Kidney (tissue), 13 donors: ENCODE measurements at regions not wholly inside any gene's neighbourhood (a gene's known extent, or its start where the extent isn't known, plus 50 kb on each side); places are given as distances from the start of the nearest gene placed in this dataset.

Experiments used
- DNase-seq, 5 donors: peaks; one replicate each; pipeline ENCODE4 v3.0.0-alpha.2; 2013 to 2020
- FAIRE-seq: peaks from 2 replicates; lab custom pipeline; 2012; peaks lifted over from hg19 to GRCh38; lab: Jason Lieb, UNC
- H3K27ac ChIP-seq, 2 donors: one replicate each; pipeline ENCODE4 v1.7.0; 2013; ENCODE audit warnings: low read depth in 2 of 2, low read length in 2 of 2, inconsistent platforms in 1 of 2
- H3K27me3 ChIP-seq: one replicate; pipeline ENCODE4 v1.7.1; 2013; ENCODE audit warnings: low read length, inconsistent platforms; ENCODE audit not compliant: control insufficient read depth, insufficient read depth
- H3K36me3 ChIP-seq, 3 donors: one replicate each; pipeline versions ENCODE4 v1.7.0 to v1.7.1; 2013; ENCODE audit warnings: low read length in 3 of 3, control low read depth in 1 of 3, inconsistent platforms in 1 of 3; ENCODE audit not compliant: insufficient read depth in 3 of 3, control insufficient read depth in 2 of 3
- H3K4me1 ChIP-seq, 3 donors: one replicate each; pipeline versions ENCODE4 v1.7.0 to v1.7.1; 2013; ENCODE audit warnings: low read length in 3 of 3, inconsistent platforms in 1 of 3, low read depth in 1 of 3; ENCODE audit not compliant: control insufficient read depth in 2 of 3, insufficient read depth in 2 of 3
- H3K4me3 ChIP-seq, 3 donors: one replicate each; pipeline versions ENCODE4 v1.7.0 to v1.8.1; 2013; ENCODE audit warnings: low read length in 3 of 3, control low read depth in 1 of 3, inconsistent platforms in 1 of 3
- H3K9ac ChIP-seq, 3 donors: one replicate each; pipeline versions ENCODE4 v1.7.0 to v1.7.1; 2013; ENCODE audit warnings: low read length in 3 of 3, control low read depth in 1 of 3, inconsistent platforms in 1 of 3
- H3K9me3 ChIP-seq, 3 donors: one replicate each; pipeline versions ENCODE4 v1.7.0 to v1.7.1; 2013; ENCODE audit warnings: low read length in 3 of 3, control low read depth in 1 of 3, inconsistent platforms in 1 of 3; ENCODE audit not compliant: control insufficient read depth in 2 of 3, insufficient read depth in 1 of 3
- CTCF ChIP-seq: IDR thresholded peaks from 3 replicates; pipeline ENCODE4 v1.5.1; 2012; ENCODE audit warnings: mild to moderate bottlenecking, moderate library complexity, borderline replicate concordance; ENCODE audit not compliant: insufficient read depth; ENCODE audit errors: extremely low read depth
- intact Hi-C: fragments of 100-400 bp; cut with DNase I; formaldehyde crosslinking; loops from one replicate; pipeline ENCODE4 v1.11.1; 2022
- donor health status: control.
- donor health status: control.
- donor health status: control.
- donor health status: control.
- donor health status: control.
- donor health status: DM: yes; HTN: yes; CAD: no.
- donor health status: Normal renal cell carcinoma (clear cell type).

DNA sequence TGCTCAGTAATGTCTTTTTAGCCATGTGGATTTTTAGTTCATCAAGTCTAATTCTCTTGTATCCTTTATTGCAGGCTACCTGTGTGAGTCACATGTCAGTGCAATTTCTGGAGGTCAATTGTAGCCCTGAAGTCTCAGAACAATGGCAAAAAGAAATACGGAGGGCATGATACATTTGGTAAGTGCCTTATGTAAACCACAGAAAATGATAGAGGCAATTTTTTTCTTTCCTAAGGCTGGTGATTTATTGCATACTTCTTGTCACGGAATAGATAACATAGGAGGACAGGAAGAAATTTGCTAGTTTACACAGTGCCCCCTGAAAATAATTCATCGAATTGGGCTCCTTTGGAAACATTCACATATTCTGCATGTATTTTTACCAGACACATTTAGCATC lies 235.9 kb downstream of the DMRTA1 start:
- no peaks in the 10 kb centered on the region for H3K9me3 ChIP-seq
- FAIRE-seq = no peak
- no peak overlapping the region for H3K9ac ChIP-seq
- intact Hi-C loops = no loop called here
- no peak overlapping the region for H3K27ac ChIP-seq
- H3K4me1 ChIP-seq = no peaks in the 10 kb centered on the region
- TF ChIP-seq CTCF = no peak
- H3K36me3 ChIP-seq = no peaks in the 10 kb centered on the region
- DNase-seq = no peak
- H3K27me3 ChIP-seq = no peaks in the 10 kb centered on the region
- no peak overlapping the region for H3K4me3 ChIP-seq

- Histone ChIP-seq H3K36me3 (no peaks in the 10 kb centered on the region), H3K4me3 (no peak overlapping the region), H3K9me3 (peaks cover 0 to 2% (median 0%) of the 10 kb centered on the region in 3 donors), H3K27ac (no peak overlapping the region), H3K4me1 (no peaks in the 10 kb centered on the region), H3K27me3 (no peaks in the 10 kb centered on the region), H3K9ac (no peak overlapping the region)
- FAIRE-seq (no peak), DNase-seq (peak in 3 of 5 donors; percentile 3 to 25 (median 9))
- no peak for TF ChIP-seq CTCF
- intact Hi-C loops = no loop called here
These were observed 236.5 kb downstream of the DMRTA1 start for GRCh38 chr9:22682961-22683699.

DNA sequence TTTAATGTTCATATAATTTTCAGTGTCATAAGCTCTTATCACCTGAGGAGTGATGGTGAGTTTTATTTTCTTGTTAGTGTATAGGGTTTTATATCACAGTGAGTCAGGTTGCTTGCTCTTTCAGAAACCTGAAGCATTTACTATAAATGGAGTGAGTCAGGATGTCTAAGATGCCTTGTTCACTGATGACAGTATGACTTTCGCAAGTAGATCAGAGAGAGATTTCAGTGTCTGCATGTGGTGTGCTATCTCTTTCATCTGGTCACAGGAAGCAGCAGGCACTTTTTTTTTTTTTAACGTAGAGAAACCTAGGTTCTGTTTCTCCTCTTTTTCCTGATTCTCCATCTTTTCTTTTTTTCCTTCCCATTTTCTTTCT lies 237.1 kb downstream of the DMRTA1 start:
- Histone ChIP-seq H3K4me3 (no peak overlapping the region), H3K4me1 (no peaks in the 10 kb centered on the region), H3K27ac (no peak overlapping the region), H3K9ac (no peak overlapping the region), H3K9me3 (peaks cover 0 to 2% (median 0%) of the 10 kb centered on the region in 3 donors), H3K36me3 (no peaks in the 10 kb centered on the region), H3K27me3 (no peaks in the 10 kb centered on the region)
- DNase-seq (no peak), FAIRE-seq (no peak)
- intact Hi-C loops = no loop called here
- TF ChIP-seq CTCF = no peak
